ENCODE measurements at regions not wholly inside any gene's neighbourhood (a gene's known extent, or its start where the extent isn't known, plus 50 kb on each side); places are given as distances from the start of the nearest gene placed in this dataset.

DNA sequence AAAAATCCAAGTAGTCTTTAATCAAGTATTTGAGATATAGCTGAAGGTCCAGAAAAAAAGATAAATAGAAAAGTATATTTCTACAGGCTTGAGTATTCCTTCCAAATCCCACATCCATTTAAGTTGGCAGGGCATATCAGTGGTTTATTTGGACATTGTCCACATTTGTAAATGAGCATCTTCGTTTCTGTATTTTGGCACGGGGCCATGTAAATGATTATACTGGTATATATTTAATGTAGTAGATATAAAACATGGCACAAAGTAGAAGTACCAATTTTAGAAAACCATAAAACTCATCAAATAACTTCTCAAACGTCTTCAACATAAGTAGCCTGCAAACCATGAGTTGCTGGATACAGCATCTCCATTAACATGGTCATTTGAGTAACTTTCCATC, 437.4 kb upstream of the SOX5 start:
- no peaks in the 10 kb centered on the region for H3K27me3 ChIP-seq (ENCODE audit: low read length)

DNA sequence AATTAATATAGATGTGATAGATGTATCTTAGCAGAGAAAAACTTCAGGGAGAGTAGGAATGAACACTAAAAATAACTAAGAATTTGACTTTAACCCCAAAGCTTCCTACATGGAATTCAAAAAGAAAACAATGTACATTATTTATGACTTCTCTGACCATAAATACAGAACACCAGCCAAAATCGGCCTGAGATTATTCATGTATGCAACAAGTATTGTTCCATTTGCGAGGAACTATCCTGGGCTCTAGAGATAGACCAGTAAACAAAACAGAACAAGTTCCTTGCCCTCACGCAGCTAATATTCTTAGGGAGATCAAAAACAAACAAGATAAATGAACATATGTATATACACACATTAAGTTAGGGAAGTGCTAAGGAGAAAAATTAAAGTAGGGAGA, 432.3 kb upstream of the SOX5 start:
- Histone ChIP-seq H3K4me2 (ENCODE audit: low read depth, low read length, poor library complexity, severe bottlenecking) (no peak overlapping the region), H2AFZ (ENCODE audit: low read length) (no peak overlapping the region), H3K9me3 (ENCODE audit: low read length) (no peaks in the 10 kb centered on the region), H3K36me3 (ENCODE audit: insufficient read depth, low read length) (no peaks in the 10 kb centered on the region), H3K4me3 (ENCODE audit: low read length) (no peak overlapping the region), H3K4me1 (ENCODE audit: low read length) (peaks cover 33% of the 10 kb centered on the region), H3K27me3 (ENCODE audit: low read length) (no peaks in the 10 kb centered on the region), H4K20me1 (ENCODE audit: insufficient read depth, low read depth, low read length) (no peaks in the 10 kb centered on the region), H3K27ac (ENCODE audit: low read length) (no peak overlapping the region), H3K9me2 (replicated peaks; ENCODE audit: insufficient read depth, low read length) (no peaks in the 10 kb centered on the region), H3K9ac (ENCODE audit: low read length) (no peak overlapping the region), H3K79me2 (ENCODE audit: low read length) (no peaks in the 10 kb centered on the region)
- no peak for DNase-seq

More for the DNA sequence above, 437.4 kb upstream of the SOX5 start:
- no peaks in the 10 kb centered on the region for H4K20me1 ChIP-seq (ENCODE audit: insufficient read depth, low read depth, low read length)
- no peak for DNase-seq
- 0 out of 2 replicates have a peak, but pooled peaks cover 2% of the 10 kb centered on the region for H3K4me1 ChIP-seq (ENCODE audit: low read length)
- H3K9ac ChIP-seq (ENCODE audit: low read length), result no peak overlapping the region
- H2AFZ ChIP-seq (ENCODE audit: low read length), result no peak overlapping the region
- no peak overlapping the region for H3K27ac ChIP-seq (ENCODE audit: low read length)
- H3K79me2 ChIP-seq (ENCODE audit: low read length), result no peaks in the 10 kb centered on the region
- no peaks in the 10 kb centered on the region for H3K9me2 ChIP-seq (replicated peaks; ENCODE audit: insufficient read depth, low read length)
- no peak overlapping the region for H3K4me2 ChIP-seq (ENCODE audit: low read depth, low read length, poor library complexity, severe bottlenecking)
- no peaks in the 10 kb centered on the region for H3K36me3 ChIP-seq (ENCODE audit: insufficient read depth, low read length)
- H3K4me3 ChIP-seq (ENCODE audit: low read length), result no peak overlapping the region
- peaks cover 5% of the 10 kb centered on the region; the same call in 1 of the 2 replicates for H3K9me3 ChIP-seq (ENCODE audit: low read length)

DNA sequence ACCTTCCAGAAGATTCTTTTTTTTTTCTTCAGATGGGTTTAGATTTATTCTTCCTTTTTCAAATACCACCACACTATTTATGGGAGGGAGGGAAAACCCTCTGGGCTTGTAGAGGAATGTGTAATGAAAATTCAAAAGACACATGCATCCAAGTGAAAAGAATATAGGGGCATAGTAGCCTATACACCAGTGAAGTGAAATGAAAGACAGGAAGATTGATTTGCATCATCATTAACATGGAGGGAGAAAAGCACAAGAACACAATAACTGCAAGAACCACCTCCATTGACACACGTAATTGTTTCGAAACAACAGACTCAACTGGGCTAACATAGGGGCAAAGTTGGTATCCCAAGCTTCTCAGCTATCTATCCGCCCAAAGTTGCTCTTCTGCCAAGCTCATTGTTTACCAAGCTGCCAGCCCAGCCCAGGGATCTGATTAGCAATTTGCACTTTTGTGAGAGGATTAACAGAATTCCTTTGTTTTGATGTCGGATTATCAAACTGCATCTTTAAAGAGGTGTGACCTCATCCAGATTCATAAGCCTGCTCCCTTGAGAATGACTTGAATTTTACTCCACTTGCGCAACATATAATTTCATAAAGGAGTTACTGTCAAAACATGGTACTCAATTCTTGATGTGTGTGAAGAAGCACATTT, 430.5 kb upstream of the SOX5 start:
- Histone ChIP-seq H3K4me3 (ENCODE audit: low read length) (no peak overlapping the region), H3K79me2 (ENCODE audit: low read length) (no peaks in the 10 kb centered on the region), H4K20me1 (ENCODE audit: insufficient read depth, low read depth, low read length) (no peaks in the 10 kb centered on the region), H3K27me3 (ENCODE audit: low read length) (no peaks in the 10 kb centered on the region), H3K36me3 (ENCODE audit: insufficient read depth, low read length) (no peaks in the 10 kb centered on the region), H3K27ac (ENCODE audit: low read length) (peak overlapping the region; percentile 93), H3K4me2 (ENCODE audit: low read depth, low read length, poor library complexity, severe bottlenecking) (peak overlapping the region; percentile 61), H2AFZ (ENCODE audit: low read length) (no peak overlapping the region), H3K4me1 (ENCODE audit: low read length) (peaks cover 33% of the 10 kb centered on the region), H3K9me3 (ENCODE audit: low read length) (no peaks in the 10 kb centered on the region), H3K9ac (ENCODE audit: low read length) (no peak overlapping the region; the same call in 1 of the 2 replicates), H3K9me2 (replicated peaks; ENCODE audit: insufficient read depth, low read length) (no peaks in the 10 kb centered on the region)
- DNase-seq, result no peak

DNA sequence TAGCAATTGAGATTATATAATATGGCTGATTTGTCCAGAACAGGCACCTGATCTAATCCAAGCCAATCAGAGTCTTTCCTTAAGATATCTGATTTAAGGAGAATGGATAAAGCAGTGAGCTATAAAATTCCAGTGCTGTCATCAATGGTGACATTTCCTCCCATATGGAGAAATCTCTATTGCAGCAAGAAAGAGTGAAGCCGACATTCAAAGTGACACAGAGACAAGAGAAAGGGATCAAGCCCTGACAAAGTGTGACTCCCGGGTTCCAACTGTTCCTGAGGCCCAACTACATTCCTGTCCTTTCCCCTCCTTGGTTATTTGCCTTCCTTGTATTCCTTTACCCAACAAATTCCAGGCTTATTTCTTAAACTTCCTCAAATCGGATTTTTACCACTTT, 430.0 kb upstream of the SOX5 start:
- no peaks in the 10 kb centered on the region for H4K20me1 ChIP-seq (ENCODE audit: insufficient read depth, low read depth, low read length)
- peak overlapping the region; percentile 42; the same call in 1 of the 2 replicates for H3K4me3 ChIP-seq (ENCODE audit: low read length)
- no peaks in the 10 kb centered on the region for H3K9me3 ChIP-seq (ENCODE audit: low read length)
- H3K36me3 ChIP-seq (ENCODE audit: insufficient read depth, low read length), result no peaks in the 10 kb centered on the region
- H3K27me3 ChIP-seq (ENCODE audit: low read length), result no peaks in the 10 kb centered on the region
- H3K9ac ChIP-seq (ENCODE audit: low read length), result peak overlapping the region; percentile 47
- DNase-seq, result no peak
- no peaks in the 10 kb centered on the region for H3K79me2 ChIP-seq (ENCODE audit: low read length)
- peak overlapping the region; percentile 61 for H3K4me2 ChIP-seq (ENCODE audit: low read depth, low read length, poor library complexity, severe bottlenecking)
- H3K27ac ChIP-seq (ENCODE audit: low read length), result peak overlapping the region; percentile 93
- H3K4me1 ChIP-seq (ENCODE audit: low read length), result peaks cover 32% of the 10 kb centered on the region
- H3K9me2 ChIP-seq (replicated peaks; ENCODE audit: insufficient read depth, low read length), result no peaks in the 10 kb centered on the region
- H2AFZ ChIP-seq (ENCODE audit: low read length), result peak overlapping the region; percentile 2; the same call in 1 of the 2 replicates

DNA sequence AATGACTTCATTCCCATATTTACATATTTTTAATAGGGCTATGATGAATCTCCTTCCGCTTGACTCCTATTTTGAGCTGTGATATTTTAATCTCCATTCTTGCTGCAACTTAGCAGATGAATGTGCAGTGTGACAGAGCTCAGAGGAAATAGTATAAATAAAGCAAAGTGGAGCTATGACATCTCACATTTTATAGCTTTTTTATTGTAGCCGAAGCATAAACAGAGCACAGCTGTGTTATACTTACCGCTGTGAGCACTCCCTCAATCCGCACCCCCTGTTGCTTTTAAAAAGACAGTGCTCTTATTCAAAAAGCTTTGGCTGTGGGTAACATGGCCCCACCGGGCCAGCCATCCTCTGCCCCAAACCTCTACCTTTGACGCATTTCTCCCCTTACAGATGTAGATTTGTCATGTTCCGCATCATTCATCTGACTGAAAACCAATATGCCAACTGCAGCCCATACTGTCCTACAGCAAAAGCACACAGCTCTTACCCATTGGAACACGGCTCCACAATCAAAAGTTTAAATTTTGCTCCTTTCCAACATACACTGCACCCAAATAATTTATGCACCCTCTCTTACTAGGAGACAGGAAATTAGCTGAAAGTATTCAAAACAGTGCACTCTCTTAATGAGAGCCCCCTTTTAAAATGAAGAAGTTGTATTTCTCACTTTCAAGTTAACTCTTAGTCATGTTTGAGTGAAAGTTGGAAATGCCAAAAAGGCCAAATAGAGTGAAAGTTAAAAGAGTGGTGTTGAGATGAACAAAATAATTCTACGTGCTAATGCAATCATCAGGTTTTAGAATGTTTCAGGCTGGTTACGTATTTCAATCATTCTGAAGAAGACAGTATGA, 429.3 kb upstream of the SOX5 start:
- peak overlapping the region; percentile 42; the same call in 1 of the 2 replicates for H3K4me3 ChIP-seq (ENCODE audit: low read length)
- no peaks in the 10 kb centered on the region; the same call in 1 of the 2 replicates for H3K9me2 ChIP-seq (replicated peaks; ENCODE audit: insufficient read depth, low read length)
- no peaks in the 10 kb centered on the region for H3K27me3 ChIP-seq (ENCODE audit: low read length)
- no peaks in the 10 kb centered on the region for H4K20me1 ChIP-seq (ENCODE audit: insufficient read depth, low read depth, low read length)
- no peaks in the 10 kb centered on the region for H3K9me3 ChIP-seq (ENCODE audit: low read length)
- H3K79me2 ChIP-seq (ENCODE audit: low read length), result no peaks in the 10 kb centered on the region
- H3K27ac ChIP-seq (ENCODE audit: low read length), result peak overlapping the region; percentile 93
- DNase-seq, result peak; percentile 92
- H2AFZ ChIP-seq (ENCODE audit: low read length), result peak overlapping the region; percentile 2; the same call in 1 of the 2 replicates
- peak overlapping the region; percentile 47 for H3K9ac ChIP-seq (ENCODE audit: low read length)
- H3K4me2 ChIP-seq (ENCODE audit: low read depth, low read length, poor library complexity, severe bottlenecking), result peak overlapping the region; percentile 61
- peaks cover 30% of the 10 kb centered on the region for H3K4me1 ChIP-seq (ENCODE audit: low read length)
- no peaks in the 10 kb centered on the region for H3K36me3 ChIP-seq (ENCODE audit: insufficient read depth, low read length)

DNA sequence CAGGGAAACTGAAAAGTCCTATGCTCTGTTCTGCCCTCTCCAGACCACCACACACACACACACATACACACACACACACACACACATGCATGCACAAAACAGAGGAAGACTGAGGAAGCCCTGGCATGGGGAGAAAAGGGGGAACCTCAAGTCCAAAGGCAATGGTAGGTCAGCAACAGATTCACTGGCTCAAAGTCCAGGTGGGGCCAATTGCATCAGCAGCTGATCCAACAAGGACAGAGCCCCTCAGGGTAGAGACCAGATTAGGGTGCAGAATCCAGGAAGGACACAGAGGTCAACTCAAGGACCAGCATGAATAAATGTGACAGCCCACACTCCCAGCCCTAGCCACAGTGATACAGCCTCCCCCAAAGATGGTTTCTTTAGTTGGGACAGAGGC, 425.0 kb upstream of the SOX5 start:
- Histone ChIP-seq H3K79me2 (ENCODE audit: low read length) (no peaks in the 10 kb centered on the region), H3K9me2 (replicated peaks; ENCODE audit: insufficient read depth, low read length) (no peaks in the 10 kb centered on the region; the same call in 1 of the 2 replicates), H4K20me1 (ENCODE audit: insufficient read depth, low read depth, low read length) (no peaks in the 10 kb centered on the region), H3K9ac (ENCODE audit: low read length) (no peak overlapping the region), H3K4me3 (ENCODE audit: low read length) (no peak overlapping the region), H3K36me3 (ENCODE audit: insufficient read depth, low read length) (no peaks in the 10 kb centered on the region), H3K27ac (ENCODE audit: low read length) (no peak overlapping the region), H3K4me1 (ENCODE audit: low read length) (peaks cover 23% of the 10 kb centered on the region), H2AFZ (ENCODE audit: low read length) (no peak overlapping the region), H3K27me3 (ENCODE audit: low read length) (no peaks in the 10 kb centered on the region), H3K4me2 (ENCODE audit: low read depth, low read length, poor library complexity, severe bottlenecking) (no peak overlapping the region), H3K9me3 (ENCODE audit: low read length) (no peaks in the 10 kb centered on the region)
- no peak for DNase-seq

DNA sequence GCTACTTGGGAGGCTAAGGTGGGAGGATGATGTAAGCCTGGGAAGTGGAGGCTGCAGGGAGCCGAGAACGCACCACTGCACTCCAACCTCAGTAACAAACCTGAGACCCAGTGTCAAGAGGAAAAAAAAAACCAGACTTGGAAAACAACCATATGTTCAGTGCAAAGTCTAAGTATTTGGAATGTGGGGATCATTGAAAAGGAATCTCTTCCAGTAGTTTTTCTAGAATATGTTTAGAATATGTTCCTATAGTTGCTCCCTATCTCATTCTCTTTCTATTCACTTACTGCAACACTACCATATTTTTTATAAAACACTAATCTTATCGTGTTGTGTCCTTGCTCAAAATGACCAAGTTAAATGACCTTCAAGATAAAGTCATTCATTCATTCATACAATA, 423.5 kb upstream of the SOX5 start:
- no peaks in the 10 kb centered on the region; the same call in 1 of the 2 replicates for H3K9me2 ChIP-seq (replicated peaks; ENCODE audit: insufficient read depth, low read length)
- H3K36me3 ChIP-seq (ENCODE audit: insufficient read depth, low read length), result no peaks in the 10 kb centered on the region
- H4K20me1 ChIP-seq (ENCODE audit: insufficient read depth, low read depth, low read length), result no peaks in the 10 kb centered on the region
- H3K79me2 ChIP-seq (ENCODE audit: low read length), result no peaks in the 10 kb centered on the region
- H3K4me1 ChIP-seq (ENCODE audit: low read length), result peaks cover 9% of the 10 kb centered on the region
- H3K9me3 ChIP-seq (ENCODE audit: low read length), result no peaks in the 10 kb centered on the region
- H3K4me3 ChIP-seq (ENCODE audit: low read length), result no peak overlapping the region
- no peak overlapping the region for H3K9ac ChIP-seq (ENCODE audit: low read length)
- H2AFZ ChIP-seq (ENCODE audit: low read length), result no peak overlapping the region
- H3K27me3 ChIP-seq (ENCODE audit: low read length), result no peaks in the 10 kb centered on the region
- no peak overlapping the region for H3K4me2 ChIP-seq (ENCODE audit: low read depth, low read length, poor library complexity, severe bottlenecking)
- no peak for DNase-seq
- no peak overlapping the region for H3K27ac ChIP-seq (ENCODE audit: low read length)

DNA sequence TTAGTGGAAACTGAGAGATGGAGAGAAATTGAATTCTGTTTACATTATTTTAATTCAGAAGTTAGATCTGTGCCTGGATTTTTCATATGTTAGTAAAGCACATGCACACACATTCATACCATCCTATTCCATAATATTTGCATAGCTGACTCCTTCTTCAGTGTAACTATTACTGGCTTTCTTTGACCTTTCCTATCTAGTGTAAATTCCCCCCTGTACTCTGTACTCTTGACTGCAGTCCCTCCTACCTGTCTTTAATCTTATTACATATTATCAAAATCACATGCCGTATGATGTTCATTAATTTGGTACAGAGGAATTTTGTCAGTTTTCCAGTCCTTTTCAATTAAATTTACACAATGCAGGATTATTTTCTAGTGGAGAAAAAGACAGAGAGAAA, 417.0 kb upstream of the SOX5 start:
- H3K4me3 ChIP-seq (ENCODE audit: low read length), result no peak overlapping the region

More for the DNA sequence above, 417.0 kb upstream of the SOX5 start:
- Histone ChIP-seq H3K9me2 (replicated peaks; ENCODE audit: insufficient read depth, low read length) (no peaks in the 10 kb centered on the region), H2AFZ (ENCODE audit: low read length) (no peak overlapping the region), H3K4me2 (ENCODE audit: low read depth, low read length, poor library complexity, severe bottlenecking) (no peak overlapping the region), H3K27me3 (ENCODE audit: low read length) (no peaks in the 10 kb centered on the region), H4K20me1 (ENCODE audit: insufficient read depth, low read depth, low read length) (no peaks in the 10 kb centered on the region), H3K79me2 (ENCODE audit: low read length) (no peaks in the 10 kb centered on the region), H3K27ac (ENCODE audit: low read length) (no peak overlapping the region), H3K4me1 (ENCODE audit: low read length) (peaks cover 23% of the 10 kb centered on the region), H3K9ac (ENCODE audit: low read length) (no peak overlapping the region), H3K36me3 (ENCODE audit: insufficient read depth, low read length) (no peaks in the 10 kb centered on the region), H3K9me3 (ENCODE audit: low read length) (no peaks in the 10 kb centered on the region)
- no peak for DNase-seq
